Endothelial cell of umbilical vein (primary cell): ENCODE measurements at regions not wholly inside any gene's neighbourhood (a gene's known extent, or its start where the extent isn't known, plus 50 kb on each side); places are given as distances from the start of the nearest gene placed in this dataset.

Experiments
- BruUV-seq: library from RNA; stranded (reverse); fragments of 400-500 nt; replicated peaks from 2 replicates; lab custom pipeline; 2021; lab: Mats Ljungman, UMichigan
- CTCF ChIA-PET: fragments of 300-600, 350-600 bp; sonication (Branson Sonifier 250); formaldehyde crosslinking; loops from one replicate; lab custom pipeline; 2021; ENCODE audit warnings: antibody characterized with exemption, inconsistent platforms; lab: Charles Lee
- POLR2A ChIA-PET: fragments of 300-600, 350-600 bp; sonication (Branson Sonifier 250); formaldehyde crosslinking; loops from one replicate; lab custom pipeline; 2021; ENCODE audit warnings: antibody characterized with exemption, inconsistent platforms; lab: Charles Lee
- DNase-seq: peaks from one replicate; pipeline ENCODE4 v3.0.0-alpha.2; 2011; ENCODE audit warnings: low read depth, low spot score
- FAIRE-seq: peaks from 2 replicates; lab custom pipeline; 2011; peaks lifted over from hg19 to GRCh38; lab: Jason Lieb, UNC
- H2AFZ ChIP-seq: 2 replicates; pipeline ENCODE4 v1.6.0; 2012; ENCODE audit warnings: low read depth, low read length, control low read depth, inconsistent platforms
- H3K27ac ChIP-seq: 2 replicates; pipeline ENCODE4 v1.5.1; 2011; ENCODE audit warnings: low read depth, mild to moderate bottlenecking, control low read depth, low read length, moderate library complexity; ENCODE audit not compliant: insufficient read depth
- H3K27me3 ChIP-seq, 2 experiments: 2 replicates each; pipeline versions ENCODE4 v1.6.0 to v1.6.1; 2011; ENCODE audit warnings: low read length in 2 of 2, mixed read lengths in 1 of 2; ENCODE audit not compliant: control insufficient read depth in 2 of 2, insufficient read depth in 2 of 2
- H3K36me3 ChIP-seq, 2 experiments: 2 replicates in 1 of 2; 3 replicates in 1 of 2; pipeline ENCODE4 v1.5.1; 2011; ENCODE audit warnings: low read length in 2 of 2, mild to moderate bottlenecking in 1 of 2, moderate library complexity in 1 of 2; ENCODE audit not compliant: control insufficient read depth in 2 of 2, insufficient read depth in 2 of 2; ENCODE audit errors: extremely low read depth in 1 of 2
- H3K4me1 ChIP-seq: 3 replicates; pipeline ENCODE4 v1.5.1; 2011; ENCODE audit warnings: mild to moderate bottlenecking, low read length; ENCODE audit not compliant: control insufficient read depth, insufficient read depth; ENCODE audit errors: extremely low read depth
- H3K4me2 ChIP-seq: 2 replicates; pipeline ENCODE4 v1.6.1; 2011; ENCODE audit warnings: low read length, control low read depth, mixed read lengths; ENCODE audit not compliant: insufficient read depth
- H3K4me3 ChIP-seq, 3 experiments: fragments of 200-600 bp in 1 of 3; sonication (generic), shearing (Covaris generic) in 1 of 3; replicated peaks in 1 of 3; 2 replicates each; pipeline ENCODE4 v1.5.1; 2011 to 2016; ENCODE audit warnings: control low read depth in 3 of 3, low read length in 3 of 3, mild to moderate bottlenecking in 2 of 3, inconsistent platforms in 1 of 3, low read depth in 1 of 3, moderate library complexity in 1 of 3; ENCODE audit not compliant: insufficient read depth in 1 of 3
- H3K79me2 ChIP-seq: 2 replicates; pipeline ENCODE4 v1.6.0; 2012; ENCODE audit warnings: low read length, inconsistent platforms; ENCODE audit not compliant: control insufficient read depth, insufficient read depth
- H3K9ac ChIP-seq: replicated peaks from 2 replicates; pipeline ENCODE3; 2011; ENCODE audit warnings: low read length, control low read depth; ENCODE audit not compliant: insufficient read depth; ENCODE audit errors: extremely low read depth
- H3K9me1 ChIP-seq: replicated peaks from 3 replicates; pipeline ENCODE4 v1.6.0; 2011; ENCODE audit warnings: mild to moderate bottlenecking, low read length; ENCODE audit not compliant: control insufficient read depth, insufficient read depth; ENCODE audit errors: extremely low read depth
- H3K9me3 ChIP-seq: replicated peaks from 2 replicates; pipeline ENCODE4 v1.5.1; 2012; ENCODE audit warnings: low read length, inconsistent platforms; ENCODE audit not compliant: control insufficient read depth, insufficient read depth
- H4K20me1 ChIP-seq: replicated peaks from 2 replicates; pipeline ENCODE3; 2011; ENCODE audit warnings: mild to moderate bottlenecking, low read length; ENCODE audit not compliant: control insufficient read depth, insufficient read depth; ENCODE audit errors: extremely low read depth
- EZH2 ChIP-seq: IDR thresholded peaks from 2 replicates; pipeline ENCODE4 v1.6.1; 2012; ENCODE audit warnings: borderline replicate concordance, low read depth, mild to moderate bottlenecking, moderate library complexity, low read length, inconsistent platforms; ENCODE audit not compliant: severe bottlenecking
- FOS ChIP-seq: IDR thresholded peaks from 2 replicates; pipeline ENCODE4 v1.6.1; 2011; ENCODE audit warnings: mild to moderate bottlenecking, low read length, moderate library complexity, borderline replicate concordance; ENCODE audit not compliant: insufficient read depth
- GATA2 ChIP-seq: IDR thresholded peaks from 2 replicates; pipeline ENCODE4 v1.7.0; 2011; ENCODE audit warnings: low read depth, mild to moderate bottlenecking, moderate library complexity, mixed read lengths, low read length; ENCODE audit not compliant: insufficient read length, insufficient read depth
- JUN ChIP-seq: IDR thresholded peaks from 2 replicates; pipeline ENCODE4 v1.6.1; 2011; ENCODE audit warnings: borderline replicate concordance, low read depth; ENCODE audit not compliant: insufficient read length, insufficient read depth
- MYC ChIP-seq: IDR thresholded peaks from one replicate; pipeline ENCODE4 v1.6.1; 2011; ENCODE audit warnings: mild to moderate bottlenecking, low read depth, low read length
- POLR2A ChIP-seq: IDR thresholded peaks from 2 replicates; pipeline ENCODE4 v1.6.1; 2012; ENCODE audit warnings: low read depth, mild to moderate bottlenecking, control low read depth, low read length
- POLR2AphosphoS5 ChIP-seq: IDR thresholded peaks from 2 replicates; pipeline ENCODE4 v1.6.1; 2012; ENCODE audit warnings: low read depth, mild to moderate bottlenecking, control low read depth, low read length, moderate library complexity; ENCODE audit not compliant: insufficient read depth
- dilution Hi-C: fragments of 300-500 bp; cut with MboI; formaldehyde crosslinking; loops from one replicate; pipeline ENCODE4 v1.15.0; 2019; ENCODE audit warnings: low sequenced_read_pairs; ENCODE audit not compliant: extremely low pct_ligation_motif_present
- intact Hi-C: fragments of 100-400 bp; cut with micrococcal nuclease; formaldehyde crosslinking; loops from one replicate; pipeline ENCODE4 v1.10.0; 2022
- TF ChIP-seq, protein P1 (sequence below): IDR thresholded peaks from 2 replicates; pipeline ENCODE4 v1.6.1; 2011; ENCODE audit not compliant: insufficient read depth, insufficient read length
- TF ChIP-seq, protein P2 (sequence below), 2 donors: IDR thresholded peaks; 1 replicate in 1 of 2; 2 replicates in 1 of 2; pipeline ENCODE4 v1.5.1; 2011; ENCODE audit warnings: low read length in 2 of 2, mild to moderate bottlenecking in 2 of 2, moderate library complexity in 2 of 2, control low read depth in 1 of 2, inconsistent platforms in 1 of 2, low read depth in 1 of 2; ENCODE audit not compliant: insufficient read depth in 1 of 2; ENCODE audit errors: extremely low read depth in 1 of 2

DNA sequence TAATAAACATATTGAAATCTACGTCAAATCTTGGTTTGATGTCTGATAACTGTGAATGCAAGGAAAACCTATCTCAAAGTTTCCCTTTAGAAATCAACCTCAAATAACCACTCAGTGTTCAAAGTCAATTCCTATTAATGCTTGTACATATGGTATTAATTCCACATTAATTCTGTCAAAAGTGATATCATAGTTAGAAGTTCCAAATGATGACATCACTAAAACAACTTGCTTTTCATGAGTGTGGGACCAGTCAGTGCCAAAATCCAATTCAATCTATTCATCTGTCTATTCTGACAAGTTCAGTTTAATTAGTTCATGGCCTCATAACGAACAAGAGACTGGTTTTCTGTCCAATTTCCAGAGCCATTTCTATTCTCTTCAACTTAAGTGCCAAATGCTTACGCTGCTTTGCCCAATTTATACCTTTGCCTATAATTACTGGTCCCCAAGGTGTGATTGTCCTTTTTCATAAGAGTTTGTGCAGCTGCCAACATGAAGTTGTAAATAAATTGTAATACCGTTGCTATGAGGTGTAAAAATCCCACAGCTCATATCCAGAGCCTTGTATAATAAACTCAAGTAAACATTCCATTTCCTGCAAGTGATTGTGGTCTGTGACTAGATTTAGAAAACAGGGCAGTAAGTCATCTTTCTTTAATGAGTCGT, 476.2 kb downstream of the RAB28 start:
- dilution Hi-C loops, result no loop called here
- TF ChIP-seq GATA2 (no peak), MYC (no peak)
- intact Hi-C loops, result no loop called here
- no peak overlapping the region for H3K4me2 ChIP-seq
- no peak overlapping the region for H2AFZ ChIP-seq
- H3K9me3 ChIP-seq, result peaks cover 4% of the 10 kb centered on the region
- H3K9me1 ChIP-seq, result no peaks in the 10 kb centered on the region
- CTCF ChIA-PET, result no interaction called here
- BruUV-seq, result no TSS peak
- no peak overlapping the region for H3K9ac ChIP-seq
- POLR2A ChIA-PET, result no interaction called here
- no peak overlapping the region for H3K27ac ChIP-seq
- no peak for FAIRE-seq
- no peak overlapping the region for H3K4me3 ChIP-seq
- H3K79me2 ChIP-seq, result no peaks in the 10 kb centered on the region
- H4K20me1 ChIP-seq, result no peaks in the 10 kb centered on the region
- H3K36me3 ChIP-seq, result no peaks in the 10 kb centered on the region
- no peak for DNase-seq
- H3K4me1 ChIP-seq, result no peaks in the 10 kb centered on the region
- H3K27me3 ChIP-seq, result no peaks in the 10 kb centered on the region

DNA sequence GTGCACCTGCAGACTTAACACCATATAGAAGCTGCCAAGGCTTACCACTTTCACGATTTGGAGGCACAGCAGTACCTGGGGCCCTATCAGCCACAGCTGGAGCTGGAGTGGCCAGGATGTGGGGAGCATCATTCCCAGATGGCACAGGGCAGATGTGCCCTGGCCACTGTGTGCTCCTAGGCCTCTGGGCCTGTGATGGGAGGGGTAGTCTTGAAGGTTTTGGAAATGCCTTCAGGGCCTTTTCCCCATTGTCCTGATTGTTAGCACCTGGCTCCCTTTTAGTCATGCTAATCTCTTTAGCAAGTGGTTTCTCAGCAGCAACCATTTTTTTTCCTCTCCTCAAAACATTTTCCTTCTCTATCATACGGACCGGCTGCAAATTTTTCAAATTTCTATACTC, 490.2 kb downstream of the RAB28 start:
- no peaks in the 10 kb centered on the region for H3K79me2 ChIP-seq
- no peak for DNase-seq
- peaks cover 2% of the 10 kb centered on the region for H3K9me3 ChIP-seq
- intact Hi-C loops, result no loop called here
- no peaks in the 10 kb centered on the region for H3K9me1 ChIP-seq
- no peaks in the 10 kb centered on the region for H4K20me1 ChIP-seq
- no peak overlapping the region for H3K9ac ChIP-seq
- FAIRE-seq, result no peak
- POLR2A ChIA-PET, result no interaction called here
- CTCF ChIA-PET, result no interaction called here
- H3K27me3 ChIP-seq, result no peaks in the 10 kb centered on the region
- H3K4me1 ChIP-seq, result no peaks in the 10 kb centered on the region
- H3K36me3 ChIP-seq, result no peaks in the 10 kb centered on the region
- H2AFZ ChIP-seq, result no peak overlapping the region
- no peak overlapping the region for H3K4me3 ChIP-seq
- H3K4me2 ChIP-seq, result no peak overlapping the region
- BruUV-seq, result no TSS peak
- TF ChIP-seq GATA2, result no peak
- TF ChIP-seq POLR2A, result no peak
- no peak for TF ChIP-seq POLR2AphosphoS5
- TF ChIP-seq JUN, result no peak
- TF ChIP-seq, protein P1, sequence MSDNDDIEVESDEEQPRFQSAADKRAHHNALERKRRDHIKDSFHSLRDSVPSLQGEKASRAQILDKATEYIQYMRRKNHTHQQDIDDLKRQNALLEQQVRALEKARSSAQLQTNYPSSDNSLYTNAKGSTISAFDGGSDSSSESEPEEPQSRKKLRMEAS, result no peak
- no peak for TF ChIP-seq MYC
- no peak for TF ChIP-seq EZH2
- TF ChIP-seq, protein P2, sequence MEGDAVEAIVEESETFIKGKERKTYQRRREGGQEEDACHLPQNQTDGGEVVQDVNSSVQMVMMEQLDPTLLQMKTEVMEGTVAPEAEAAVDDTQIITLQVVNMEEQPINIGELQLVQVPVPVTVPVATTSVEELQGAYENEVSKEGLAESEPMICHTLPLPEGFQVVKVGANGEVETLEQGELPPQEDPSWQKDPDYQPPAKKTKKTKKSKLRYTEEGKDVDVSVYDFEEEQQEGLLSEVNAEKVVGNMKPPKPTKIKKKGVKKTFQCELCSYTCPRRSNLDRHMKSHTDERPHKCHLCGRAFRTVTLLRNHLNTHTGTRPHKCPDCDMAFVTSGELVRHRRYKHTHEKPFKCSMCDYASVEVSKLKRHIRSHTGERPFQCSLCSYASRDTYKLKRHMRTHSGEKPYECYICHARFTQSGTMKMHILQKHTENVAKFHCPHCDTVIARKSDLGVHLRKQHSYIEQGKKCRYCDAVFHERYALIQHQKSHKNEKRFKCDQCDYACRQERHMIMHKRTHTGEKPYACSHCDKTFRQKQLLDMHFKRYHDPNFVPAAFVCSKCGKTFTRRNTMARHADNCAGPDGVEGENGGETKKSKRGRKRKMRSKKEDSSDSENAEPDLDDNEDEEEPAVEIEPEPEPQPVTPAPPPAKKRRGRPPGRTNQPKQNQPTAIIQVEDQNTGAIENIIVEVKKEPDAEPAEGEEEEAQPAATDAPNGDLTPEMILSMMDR (IDR thresholded peaks at IDR 0.05; ENCODE audit: extremely low read depth in 1 of 2, insufficient read depth in 1 of 2, low read depth in 1 of 2, low read length in 2 of 2), result no peak
- TF ChIP-seq FOS, result no peak
- H3K27ac ChIP-seq, result no peak overlapping the region
- dilution Hi-C loops, result no loop called here
